PFSK-1 (cell line): ENCODE measurements at regions not wholly inside any gene's neighbourhood (a gene's known extent, or its start where the extent isn't known, plus 50 kb on each side); places are given as distances from the start of the nearest gene placed in this dataset.

Experiments
- FOXP2 ChIP-seq: optimal IDR thresholded peaks from 2 replicates; pipeline ENCODE3; 2011; ENCODE audit warnings: borderline replicate concordance, control low read depth, inconsistent platforms; ENCODE audit not compliant: insufficient read depth; ENCODE audit errors: extremely low read length, extremely low read depth
- POLR2AphosphoS5 ChIP-seq: IDR thresholded peaks from 2 replicates; pipeline ENCODE4 v1.6.1; 2012; ENCODE audit warnings: low read depth, mild to moderate bottlenecking, control low read depth, low read length, moderate library complexity
- REST ChIP-seq, 2 experiments: IDR thresholded peaks; 2 replicates each; pipeline versions ENCODE4 v1.6.1 to v1.8.0; 2011 to 2012; ENCODE audit warnings: low read depth in 2 of 2, low read length in 2 of 2, control low read depth in 1 of 2, inconsistent platforms in 1 of 2, mild to moderate bottlenecking in 1 of 2, moderate library complexity in 1 of 2; ENCODE audit not compliant: insufficient read depth in 1 of 2
- SIN3A ChIP-seq: IDR thresholded peaks from 2 replicates; pipeline ENCODE4 v1.6.1; 2012; ENCODE audit warnings: mild to moderate bottlenecking, low read length, moderate library complexity, borderline replicate concordance; ENCODE audit not compliant: insufficient read depth
- TAF1 ChIP-seq: IDR thresholded peaks from 2 replicates; pipeline ENCODE4 v1.6.1; 2012; ENCODE audit warnings: low read length, control low read depth, borderline replicate concordance; ENCODE audit not compliant: insufficient read depth

GRCh38 chr2:60321816-60322215 is 231.6 kb downstream of the BCL11A start:
- TF ChIP-seq FOXP2 (no peak), POLR2AphosphoS5 (no peak), TAF1 (no peak), SIN3A (no peak), REST (IDR thresholded peaks at IDR 0.05; ENCODE audit: insufficient read depth in 1 of 2, low read depth in 2 of 2, low read length in 2 of 2) (no peak)

DNA sequence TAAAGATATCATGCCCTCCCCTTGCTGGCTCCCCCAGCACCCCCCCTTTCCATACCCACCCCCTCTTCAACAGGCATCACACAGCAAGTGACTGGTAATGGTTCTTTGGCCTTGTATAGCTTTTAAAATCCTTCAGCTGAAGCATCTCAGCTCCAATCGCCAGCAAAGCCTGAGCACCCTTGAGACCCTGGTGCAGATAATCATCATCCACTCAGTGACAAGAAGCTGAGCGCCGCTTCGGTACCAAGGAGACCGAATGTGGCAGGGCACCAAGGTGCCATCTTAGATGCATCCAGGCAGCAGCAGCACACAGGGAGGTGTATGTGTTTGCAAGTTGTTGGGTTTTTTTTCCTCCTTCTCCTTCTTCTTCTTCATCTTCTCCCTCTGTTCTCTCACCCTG is 232.7 kb downstream of the BCL11A start:
- no peak for TF ChIP-seq TAF1
- TF ChIP-seq FOXP2: no peak
- TF ChIP-seq POLR2AphosphoS5: no peak
- no peak for TF ChIP-seq REST (IDR thresholded peaks at IDR 0.05; ENCODE audit: insufficient read depth in 1 of 2, low read depth in 2 of 2, low read length in 2 of 2)
- no peak for TF ChIP-seq SIN3A

DNA sequence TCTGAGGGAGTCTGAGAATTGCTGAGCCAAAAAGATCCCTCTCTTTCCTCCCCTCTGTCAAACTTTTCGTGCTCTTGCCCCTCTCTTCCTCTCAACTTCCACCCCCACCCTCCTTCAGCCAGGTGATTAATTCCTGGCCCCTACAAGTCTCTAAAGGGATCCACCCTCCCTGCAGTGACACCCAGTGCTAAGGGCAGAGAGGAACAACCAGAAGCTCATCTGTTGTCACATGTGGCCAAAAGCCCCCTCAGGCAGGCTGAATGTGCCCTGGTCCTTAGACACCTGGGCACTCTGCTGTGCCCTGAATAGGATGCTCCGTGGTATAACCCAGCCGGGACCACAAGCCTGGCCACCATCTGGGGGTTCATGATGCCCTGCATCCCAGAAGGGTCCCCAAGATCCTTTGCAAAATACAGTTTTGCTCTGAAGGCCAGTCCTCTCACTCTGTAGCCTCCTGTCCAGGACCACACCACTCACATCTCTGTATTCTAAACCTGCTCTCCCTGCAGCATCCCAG is 234.4 kb downstream of the BCL11A start:
- TF ChIP-seq REST (IDR thresholded peaks at IDR 0.05; ENCODE audit: insufficient read depth in 1 of 2, low read depth in 2 of 2, low read length in 2 of 2) (no peak), POLR2AphosphoS5 (no peak), TAF1 (no peak), SIN3A (no peak), FOXP2 (no peak)

DNA sequence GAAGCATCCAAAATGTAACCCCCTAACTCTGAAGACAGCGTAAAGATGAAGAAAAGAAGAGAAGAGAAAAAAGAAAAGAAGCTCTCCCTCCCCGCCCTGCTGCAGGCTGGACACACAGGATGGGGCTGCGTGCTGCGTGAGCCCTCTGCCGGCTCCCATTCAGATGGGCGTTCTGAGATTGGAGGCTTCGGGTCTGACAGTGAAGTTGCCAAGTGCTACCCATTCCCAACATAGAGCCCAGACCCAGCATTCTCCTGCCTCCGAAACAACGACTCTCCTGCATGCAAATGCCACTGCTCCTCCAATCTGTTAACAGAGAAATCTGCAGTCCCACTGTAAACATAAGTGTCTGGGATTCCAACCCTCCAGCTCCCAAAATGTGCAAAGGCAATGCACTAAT is 234.9 kb downstream of the BCL11A start:
- TF ChIP-seq POLR2AphosphoS5 (no peak), SIN3A (no peak), TAF1 (no peak), REST (IDR thresholded peaks at IDR 0.05; ENCODE audit: insufficient read depth in 1 of 2, low read depth in 2 of 2, low read length in 2 of 2) (no peak), FOXP2 (no peak)

DNA sequence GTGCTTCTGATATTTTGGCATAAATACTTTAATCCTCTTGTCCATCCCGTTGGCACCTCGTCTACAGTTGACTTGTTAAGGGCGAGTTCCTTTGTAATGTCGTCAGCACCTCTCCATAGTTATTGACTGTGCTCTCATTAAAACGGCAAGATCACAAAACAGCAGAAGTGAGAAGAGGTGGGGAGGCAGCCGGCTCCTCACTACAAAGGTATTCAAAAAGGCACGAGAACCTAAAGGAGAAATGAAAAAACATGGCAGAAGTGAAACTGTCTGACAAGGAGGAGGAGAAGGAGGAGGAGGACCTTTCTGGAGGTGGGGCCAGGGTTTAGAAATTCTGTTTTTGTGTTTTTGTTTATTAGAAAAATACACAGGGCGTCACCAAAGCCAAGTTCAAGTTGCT is 235.6 kb downstream of the BCL11A start:
- TF ChIP-seq REST (IDR thresholded peaks at IDR 0.05; ENCODE audit: insufficient read depth in 1 of 2, low read depth in 2 of 2, low read length in 2 of 2): no peak
- no peak for TF ChIP-seq SIN3A
- no peak for TF ChIP-seq POLR2AphosphoS5
- TF ChIP-seq TAF1: no peak
- no peak for TF ChIP-seq FOXP2
